ENCODE measurements at regions not wholly inside any gene's neighbourhood (a gene's known extent, or its start where the extent isn't known, plus 50 kb on each side); places are given as distances from the start of the nearest gene placed in this dataset.

GRCh38 chr3:81816473-81817250, 55.2 kb upstream of the GBE1 start:
- TF ChIP-seq CTCF (IDR thresholded peaks at IDR 0.05; ENCODE audit: insufficient read depth, low read length), result no peak
- TF ChIP-seq GABPA (IDR thresholded peaks at IDR 0.05; ENCODE audit: low read depth), result no peak

Measured in HL-60 (cell line).